NCI-H69 (cell line): ENCODE measurements at regions not wholly inside any gene's neighbourhood (a gene's known extent, or its start where the extent isn't known, plus 50 kb on each side); places are given as distances from the start of the nearest gene placed in this dataset.
"Not testable (repeated sequence)": the region's sequence is repeated elsewhere in the genome, so short reads cannot be mapped to it uniquely, and the experiment has no call there.

Experiments
- DNase-seq: peaks from one replicate; lab custom pipeline; 2025; lab: John Stamatoyannopoulos, UW

- DNase-seq: peak; percentile 81
Observed at GRCh38 chr3:104388619-104389018, 978.1 kb upstream of the ALCAM start.

- peak; percentile 1 for DNase-seq
Observed at GRCh38 chr3:104392327-104392726, 974.4 kb upstream of the ALCAM start.

- DNase-seq: no peak
Observed at GRCh38 chr3:104396974-104397669, 969.6 kb upstream of the ALCAM start.

GRCh38 chr3:104397713-104398112, 969.0 kb upstream of the ALCAM start:
- no peak for DNase-seq

GRCh38 chr3:104402902-104403301, 963.8 kb upstream of the ALCAM start:
- no peak for DNase-seq

GRCh38 chr3:104411757-104412156, 955.0 kb upstream of the ALCAM start:
- peak; percentile 9 for DNase-seq

GRCh38 chr3:104412608-104413580, 953.8 kb upstream of the ALCAM start:
- no peak for DNase-seq

- DNase-seq: no peak
Observed at GRCh38 chr3:104428337-104428925, 938.3 kb upstream of the ALCAM start.

GRCh38 chr3:104429727-104430126, 937.0 kb upstream of the ALCAM start:
- no peak for DNase-seq

GRCh38 chr3:104436506-104436905, 930.2 kb upstream of the ALCAM start:
- DNase-seq: no peak

GRCh38 chr3:104437131-104437750, 929.5 kb upstream of the ALCAM start:
- DNase-seq: peak; percentile 4

GRCh38 chr3:104437891-104438290, 928.8 kb upstream of the ALCAM start:
- peak; percentile 82 for DNase-seq

- DNase-seq: no peak
Observed at GRCh38 chr3:104438706-104439105, 928.0 kb upstream of the ALCAM start.

GRCh38 chr3:104445252-104445919, 921.3 kb upstream of the ALCAM start:
- not testable (repeated sequence) for DNase-seq

GRCh38 chr3:104447681-104448080, 919.0 kb upstream of the ALCAM start:
- peak; percentile 1 for DNase-seq

- DNase-seq: no peak
Observed at GRCh38 chr3:104452697-104453096, 914.0 kb upstream of the ALCAM start.

- no peak for DNase-seq
Observed at GRCh38 chr3:104458657-104459056, 908.1 kb upstream of the ALCAM start.

GRCh38 chr3:104460477-104461406, 906.0 kb upstream of the ALCAM start:
- DNase-seq: peak; percentile 73

- no peak for DNase-seq
Observed at GRCh38 chr3:104461431-104461830, 905.3 kb upstream of the ALCAM start.

- no peak for DNase-seq
Observed at GRCh38 chr3:104472221-104472620, 894.5 kb upstream of the ALCAM start.

GRCh38 chr3:104474011-104474410, 892.7 kb upstream of the ALCAM start:
- DNase-seq: no peak
